ENCODE measurements at regions not wholly inside any gene's neighbourhood (a gene's known extent, or its start where the extent isn't known, plus 50 kb on each side); places are given as distances from the start of the nearest gene placed in this dataset.

DNA sequence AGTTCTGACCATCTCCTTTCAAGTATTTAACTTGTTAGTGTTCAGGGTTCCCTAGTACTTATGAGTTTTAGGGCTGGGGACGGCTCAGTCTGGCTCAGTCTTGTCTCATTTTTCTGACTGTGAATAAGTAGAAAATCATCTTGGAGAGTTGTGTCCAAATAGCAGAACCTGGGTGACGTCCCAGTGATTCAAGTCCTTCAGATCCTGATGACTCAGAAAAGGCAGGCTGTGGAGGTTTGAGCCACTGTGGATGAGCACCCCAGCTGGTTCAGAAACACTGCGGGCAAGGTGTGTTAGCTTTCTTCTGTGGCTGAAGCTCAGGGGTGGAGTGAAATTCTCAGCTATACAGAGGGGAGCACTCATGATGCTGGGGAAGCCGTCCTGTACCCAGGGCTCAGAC lies 154.4 kb upstream of the NPY start:
- no peaks in the 10 kb centered on the region for H3K79me2 ChIP-seq (ENCODE audit: insufficient read depth, low read length)
- H3K4me1 ChIP-seq (ENCODE audit: insufficient read depth, low read length): no peaks in the 10 kb centered on the region
- no peak overlapping the region for H3K27ac ChIP-seq (ENCODE audit: low read depth, low read length)
- no peaks in the 10 kb centered on the region for H3K36me3 ChIP-seq (ENCODE audit: insufficient read depth, low read length)
- DNase-seq (ENCODE audit: insufficient read length, low spot score, missing footprints): no peak
- no peaks in the 10 kb centered on the region for H3K9me3 ChIP-seq (ENCODE audit: low read depth, low read length)
- TF ChIP-seq, protein P1, sequence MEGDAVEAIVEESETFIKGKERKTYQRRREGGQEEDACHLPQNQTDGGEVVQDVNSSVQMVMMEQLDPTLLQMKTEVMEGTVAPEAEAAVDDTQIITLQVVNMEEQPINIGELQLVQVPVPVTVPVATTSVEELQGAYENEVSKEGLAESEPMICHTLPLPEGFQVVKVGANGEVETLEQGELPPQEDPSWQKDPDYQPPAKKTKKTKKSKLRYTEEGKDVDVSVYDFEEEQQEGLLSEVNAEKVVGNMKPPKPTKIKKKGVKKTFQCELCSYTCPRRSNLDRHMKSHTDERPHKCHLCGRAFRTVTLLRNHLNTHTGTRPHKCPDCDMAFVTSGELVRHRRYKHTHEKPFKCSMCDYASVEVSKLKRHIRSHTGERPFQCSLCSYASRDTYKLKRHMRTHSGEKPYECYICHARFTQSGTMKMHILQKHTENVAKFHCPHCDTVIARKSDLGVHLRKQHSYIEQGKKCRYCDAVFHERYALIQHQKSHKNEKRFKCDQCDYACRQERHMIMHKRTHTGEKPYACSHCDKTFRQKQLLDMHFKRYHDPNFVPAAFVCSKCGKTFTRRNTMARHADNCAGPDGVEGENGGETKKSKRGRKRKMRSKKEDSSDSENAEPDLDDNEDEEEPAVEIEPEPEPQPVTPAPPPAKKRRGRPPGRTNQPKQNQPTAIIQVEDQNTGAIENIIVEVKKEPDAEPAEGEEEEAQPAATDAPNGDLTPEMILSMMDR (IDR thresholded peaks at IDR 0.05; ENCODE audit: extremely low read depth, low read depth, low read length): no peak
- no peaks in the 10 kb centered on the region for H3K27me3 ChIP-seq (ENCODE audit: insufficient read depth, low read length)
- no peak overlapping the region for H2AFZ ChIP-seq (ENCODE audit: low read length)
- H3K4me3 ChIP-seq (ENCODE audit: insufficient read depth, low read length): no peak overlapping the region
- H3K4me2 ChIP-seq (ENCODE audit: insufficient read depth, low read length): no peak overlapping the region
- no peaks in the 10 kb centered on the region for H4K20me1 ChIP-seq (ENCODE audit: insufficient read depth, low read length)

DNA sequence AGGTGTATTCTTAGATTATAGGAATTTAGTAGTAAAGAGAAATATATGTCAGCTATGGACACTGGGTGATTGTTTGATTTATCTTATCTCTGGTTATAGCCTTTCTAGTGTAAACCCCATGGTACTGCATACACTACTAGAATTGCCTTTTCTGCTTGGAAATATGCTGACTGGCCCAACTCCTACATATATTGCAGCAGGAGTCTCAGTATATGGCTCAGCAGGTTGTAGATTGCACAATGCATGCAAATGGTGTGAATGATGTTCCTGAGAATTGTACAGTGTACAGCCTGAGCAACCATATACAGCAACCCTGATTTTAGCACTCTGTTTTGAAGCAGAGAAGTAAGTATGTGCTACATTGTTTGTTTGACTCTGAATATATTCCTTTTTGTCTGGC lies 153.4 kb upstream of the NPY start:
- Histone ChIP-seq H3K27me3 (ENCODE audit: insufficient read depth, low read length) (no peaks in the 10 kb centered on the region), H3K36me3 (ENCODE audit: insufficient read depth, low read length) (no peaks in the 10 kb centered on the region), H3K4me2 (ENCODE audit: insufficient read depth, low read length) (no peak overlapping the region), H3K27ac (ENCODE audit: low read depth, low read length) (no peak overlapping the region), H3K4me3 (ENCODE audit: insufficient read depth, low read length) (no peak overlapping the region), H3K4me1 (ENCODE audit: insufficient read depth, low read length) (no peaks in the 10 kb centered on the region), H3K79me2 (ENCODE audit: insufficient read depth, low read length) (no peaks in the 10 kb centered on the region), H2AFZ (ENCODE audit: low read length) (no peak overlapping the region), H4K20me1 (ENCODE audit: insufficient read depth, low read length) (no peaks in the 10 kb centered on the region), H3K9me3 (ENCODE audit: low read depth, low read length) (no peaks in the 10 kb centered on the region)
- TF ChIP-seq, protein P1 (IDR thresholded peaks at IDR 0.05; ENCODE audit: extremely low read depth, low read depth, low read length): no peak
- DNase-seq (ENCODE audit: insufficient read length, low spot score, missing footprints): no peak

- H3K27me3 ChIP-seq (ENCODE audit: insufficient read depth, low read length): no peaks in the 10 kb centered on the region
- no peak overlapping the region for H3K4me2 ChIP-seq (ENCODE audit: insufficient read depth, low read length)
- no peaks in the 10 kb centered on the region for H3K79me2 ChIP-seq (ENCODE audit: insufficient read depth, low read length)
- no peaks in the 10 kb centered on the region for H3K36me3 ChIP-seq (ENCODE audit: insufficient read depth, low read length)
- H3K4me3 ChIP-seq (ENCODE audit: insufficient read depth, low read length): no peak overlapping the region
- H3K9me3 ChIP-seq (ENCODE audit: low read depth, low read length): no peaks in the 10 kb centered on the region
- H2AFZ ChIP-seq (ENCODE audit: low read length): no peak overlapping the region
- TF ChIP-seq, protein P1 (IDR thresholded peaks at IDR 0.05; ENCODE audit: extremely low read depth, low read depth, low read length): no peak
- H3K27ac ChIP-seq (ENCODE audit: low read depth, low read length): no peak overlapping the region
- H3K4me1 ChIP-seq (ENCODE audit: insufficient read depth, low read length): no peaks in the 10 kb centered on the region
- no peak for DNase-seq (ENCODE audit: insufficient read length, low spot score, missing footprints)
- H4K20me1 ChIP-seq (ENCODE audit: insufficient read depth, low read length): no peaks in the 10 kb centered on the region
These were observed 150.3 kb upstream of the NPY start for GRCh38 chr7:24133691-24134090.

GRCh38 chr7:24134535-24134934 lies 149.5 kb upstream of the NPY start:
- Histone ChIP-seq H3K4me3 (ENCODE audit: insufficient read depth, low read length) (no peak overlapping the region), H3K27ac (ENCODE audit: low read depth, low read length) (no peak overlapping the region), H3K27me3 (ENCODE audit: insufficient read depth, low read length) (no peaks in the 10 kb centered on the region), H3K4me2 (ENCODE audit: insufficient read depth, low read length) (no peak overlapping the region), H3K9me3 (ENCODE audit: low read depth, low read length) (no peaks in the 10 kb centered on the region), H3K4me1 (ENCODE audit: insufficient read depth, low read length) (no peaks in the 10 kb centered on the region), H2AFZ (ENCODE audit: low read length) (no peak overlapping the region), H3K79me2 (ENCODE audit: insufficient read depth, low read length) (no peaks in the 10 kb centered on the region), H4K20me1 (ENCODE audit: insufficient read depth, low read length) (no peaks in the 10 kb centered on the region), H3K36me3 (ENCODE audit: insufficient read depth, low read length) (no peaks in the 10 kb centered on the region)
- TF ChIP-seq, protein P1 (IDR thresholded peaks at IDR 0.05; ENCODE audit: extremely low read depth, low read depth, low read length): no peak
- DNase-seq (ENCODE audit: insufficient read length, low spot score, missing footprints): no peak
